SK-N-SH (cell line): ENCODE measurements at regions not wholly inside any gene's neighbourhood (a gene's known extent, or its start where the extent isn't known, plus 50 kb on each side); places are given as distances from the start of the nearest gene placed in this dataset.

Experiments
- CTCF ChIA-PET: fragments of 300-600, 350-600 bp; formaldehyde crosslinking; extraction: SDS; loops from one replicate; lab custom pipeline; 2021; lab: Yijun Ruan, JAX
- POLR2A ChIA-PET: fragments of 350-600 bp; sonication (Branson Sonifier 250); formaldehyde crosslinking; extraction: SDS; loops from one replicate; lab custom pipeline; 2020; ENCODE audit warnings: antibody characterized with exemption, inconsistent platforms; lab: Yijun Ruan, JAX
- DNase-seq: peaks from one replicate; pipeline ENCODE4 v3.0.0; 2012
- H2AFZ ChIP-seq: fragments of 200-600 bp; sonication (generic); 2 replicates; pipeline ENCODE4 v1.8.1; 2016; ENCODE audit warnings: antibody characterized with exemption, mild to moderate bottlenecking, low read depth
- H3F3A ChIP-seq: fragments of 200-600 bp; sonication (generic); replicated peaks from 2 replicates; pipeline ENCODE3; 2016; ENCODE audit warnings: antibody characterized with exemption, mild to moderate bottlenecking; ENCODE audit not compliant: insufficient read depth
- H3K27ac ChIP-seq, 2 experiments: fragments of 200-500 bp in 1 of 2; fragments of 200-600 bp in 1 of 2; sonication (Bioruptor generic) in 1 of 2; sonication (generic), shearing (Covaris generic) in 1 of 2; 2 replicates each; pipeline versions ENCODE4 v1.5.1 to v1.6.1; 2014 to 2016; ENCODE audit warnings: low read depth in 2 of 2, inconsistent platforms in 1 of 2, low read length in 1 of 2, mild to moderate bottlenecking in 1 of 2, mixed read lengths in 1 of 2
- H3K27me3 ChIP-seq: fragments of 200-600 bp; sonication (generic), shearing (Covaris generic); 2 replicates; pipeline ENCODE4 v1.6.1; 2016; ENCODE audit warnings: mixed run types; ENCODE audit not compliant: insufficient read depth
- H3K36me3 ChIP-seq, 2 experiments: fragments of 200-500 bp in 1 of 2; fragments of 200-600 bp in 1 of 2; sonication (Bioruptor generic) in 1 of 2; sonication (generic) in 1 of 2; replicated peaks in 1 of 2; 2 replicates each; pipeline versions ENCODE3 to v1.5.1; 2014 to 2016; ENCODE audit warnings: low read length in 1 of 2, mild to moderate bottlenecking in 1 of 2; ENCODE audit not compliant: insufficient read depth in 2 of 2, control insufficient read depth in 1 of 2
- H3K4me1 ChIP-seq, 2 experiments: fragments of 200-500 bp in 1 of 2; fragments of 200-600 bp in 1 of 2; sonication (Bioruptor generic) in 1 of 2; sonication (generic), shearing (Covaris generic) in 1 of 2; 2 replicates each; pipeline versions ENCODE4 v1.5.1 to v1.6.1; 2014 to 2016; ENCODE audit warnings: low read depth in 1 of 2, low read length in 1 of 2, mixed run types in 1 of 2; ENCODE audit not compliant: insufficient read depth in 2 of 2, control insufficient read depth in 1 of 2
- H3K4me2 ChIP-seq: fragments of 200-600 bp; sonication (generic), shearing (Covaris generic); 2 replicates; pipeline ENCODE4 v1.6.1; 2017; ENCODE audit warnings: mixed run types
- H3K4me3 ChIP-seq, 2 experiments: fragments of 200-500 bp in 1 of 2; fragments of 200-600 bp in 1 of 2; sonication (Bioruptor generic) in 1 of 2; sonication (generic), shearing (Covaris generic) in 1 of 2; 2 replicates each; pipeline versions ENCODE4 v1.5.1 to v1.8.1; 2014 to 2016; ENCODE audit warnings: low read depth in 2 of 2, inconsistent platforms in 1 of 2, low read length in 1 of 2, mild to moderate bottlenecking in 1 of 2, mixed read lengths in 1 of 2, moderate library complexity in 1 of 2
- H3K79me2 ChIP-seq: fragments of 200-600 bp; sonication (generic); 2 replicates; pipeline ENCODE4 v1.8.1; 2017; ENCODE audit warnings: mild to moderate bottlenecking; ENCODE audit not compliant: insufficient read depth
- H3K9ac ChIP-seq: fragments of 200-600 bp; sonication (generic); 2 replicates; pipeline ENCODE4 v1.6.1; 2017; ENCODE audit warnings: mixed run types
- H3K9me2 ChIP-seq: fragments of 200-600 bp; sonication (generic); 2 replicates; pipeline ENCODE4 v1.6.1; 2017; ENCODE audit warnings: mixed run types
- H3K9me3 ChIP-seq: fragments of 200-600 bp; sonication (generic); 2 replicates; pipeline ENCODE4 v1.6.1; 2017; ENCODE audit warnings: mixed run types, mild to moderate bottlenecking, moderate library complexity
- H4K20me1 ChIP-seq: fragments of 200-600 bp; sonication (generic); 2 replicates; pipeline ENCODE4 v1.6.1; 2017; ENCODE audit warnings: mild to moderate bottlenecking, mixed run types; ENCODE audit not compliant: insufficient read depth
- CHD2 ChIP-seq: fragments of 150-350 bp; IDR thresholded peaks from 2 replicates; pipeline ENCODE4 v1.6.1; 2018; ENCODE audit warnings: low read length; ENCODE audit not compliant: partially characterized antibody
- ELF1 ChIP-seq: IDR thresholded peaks from 2 replicates; pipeline ENCODE4 v1.4.0; 2012
- EZH2phosphoT487 ChIP-seq: fragments of 200-600 bp; sonication (generic); IDR thresholded peaks from 2 replicates; pipeline ENCODE4 v1.6.1; 2017; ENCODE audit warnings: low read depth, mixed run types, mild to moderate bottlenecking, antibody characterized with exemption, moderate library complexity, borderline replicate concordance
- FOXM1 ChIP-seq: IDR thresholded peaks from 2 replicates; pipeline ENCODE4 v1.4.0; 2012; ENCODE audit warnings: low read depth, mild to moderate bottlenecking
- GATA2 ChIP-seq: sonication (generic); formaldehyde crosslinking; IDR thresholded peaks from 2 replicates; pipeline ENCODE4 v1.5.0; 2020; ENCODE audit warnings: mild to moderate bottlenecking, missing genetic modification reagents
- NFIC ChIP-seq: IDR thresholded peaks from 2 replicates; pipeline ENCODE4 v1.4.0; 2012; ENCODE audit warnings: borderline replicate concordance
- POLR2AphosphoS5 ChIP-seq: IDR thresholded peaks from 2 replicates; pipeline ENCODE4 v1.6.1; 2012; ENCODE audit warnings: low read depth, low read length
- RFX5 ChIP-seq: IDR thresholded peaks from 2 replicates; pipeline ENCODE4 v1.6.1; 2012; ENCODE audit warnings: mild to moderate bottlenecking, improper control_type of control experiment, low read length
- RXRA ChIP-seq: IDR thresholded peaks from 2 replicates; pipeline ENCODE4 v1.4.0; 2012; ENCODE audit warnings: low read depth, mild to moderate bottlenecking, borderline replicate concordance
- SMC3 ChIP-seq: IDR thresholded peaks from 2 replicates; pipeline ENCODE4 v1.6.1; 2012; ENCODE audit warnings: low read depth, low read length, improper control_type of control experiment
- TAF1 ChIP-seq: IDR thresholded peaks from 2 replicates; pipeline ENCODE4 v1.6.1; 2012; ENCODE audit warnings: low read depth, mild to moderate bottlenecking, low read length, moderate library complexity, borderline replicate concordance
- TCF12 ChIP-seq: IDR thresholded peaks from 2 replicates; pipeline ENCODE4 v1.4.0; 2012
- TEAD4 ChIP-seq: IDR thresholded peaks from 2 replicates; pipeline ENCODE4 v1.4.0; 2012; ENCODE audit warnings: mild to moderate bottlenecking, borderline replicate concordance; ENCODE audit not compliant: insufficient read depth
- USF1 ChIP-seq: IDR thresholded peaks from 2 replicates; pipeline ENCODE4 v1.4.0; 2012; ENCODE audit warnings: low read depth, borderline replicate concordance
- USF2 ChIP-seq: fragments of 150-350 bp; IDR thresholded peaks from 2 replicates; pipeline ENCODE4 v1.6.1; 2017; ENCODE audit warnings: antibody characterized with exemption, low read length, low read depth, borderline replicate concordance
- YY1 ChIP-seq: IDR thresholded peaks from 2 replicates; pipeline ENCODE4 v1.4.0; 2012; ENCODE audit warnings: low read depth, mild to moderate bottlenecking
- WGBS: methylation state at CpG from one replicate; pipeline ENCODE4 v1.1.6; 2017; ENCODE audit warnings: low lambda C conversion rate; 5-methylcytosine and 5-hydroxymethylcytosine counted together
- TF ChIP-seq, protein P1 (sequence below): fragments of 200-600 bp; sonication (generic); IDR thresholded peaks from 2 replicates; pipeline ENCODE4 v1.6.1; 2017; ENCODE audit warnings: antibody characterized with exemption, mild to moderate bottlenecking, moderate library complexity
- TF ChIP-seq, protein P2 (sequence below): IDR thresholded peaks from 2 replicates; pipeline ENCODE4 v1.6.1; 2012; ENCODE audit warnings: mild to moderate bottlenecking, low read depth, low read length, moderate library complexity

GRCh38 chr1:91623020-91623419 is 122.4 kb downstream of the CDC7 start:
- no peak overlapping the region for H3K4me3 ChIP-seq
- H3K27me3 ChIP-seq = peaks cover 17% of the 10 kb centered on the region; the same call in 1 of the 2 replicates
- H3K4me2 ChIP-seq = no peak overlapping the region
- no peaks in the 10 kb centered on the region for H3K9me2 ChIP-seq
- ChIA-PET POLR2A (no interaction called here), CTCF (no interaction called here)
- H3K36me3 ChIP-seq = no peaks in the 10 kb centered on the region
- H3F3A ChIP-seq = no peaks in the 10 kb centered on the region
- WGBS = 0% methylated on average over 2 of the region's 2 CpGs
- DNase-seq = no peak
- no peaks in the 10 kb centered on the region for H3K4me1 ChIP-seq
- H2AFZ ChIP-seq = no peak overlapping the region
- H3K9me3 ChIP-seq = no peaks in the 10 kb centered on the region
- no peaks in the 10 kb centered on the region for H4K20me1 ChIP-seq
- TF ChIP-seq EZH2phosphoT487 (no peak), RFX5 (no peak), POLR2AphosphoS5 (no peak), ELF1 (no peak), USF2 (no peak), TEAD4 (no peak), USF1 (no peak), NFIC (no peak), YY1 (no peak), SMC3 (no peak), TCF12 (no peak), RXRA (no peak), GATA2 (CRISPR knock-in tag) (no peak), FOXM1 (no peak), TAF1 (no peak), CHD2 (no peak)
- TF ChIP-seq, protein P1, sequence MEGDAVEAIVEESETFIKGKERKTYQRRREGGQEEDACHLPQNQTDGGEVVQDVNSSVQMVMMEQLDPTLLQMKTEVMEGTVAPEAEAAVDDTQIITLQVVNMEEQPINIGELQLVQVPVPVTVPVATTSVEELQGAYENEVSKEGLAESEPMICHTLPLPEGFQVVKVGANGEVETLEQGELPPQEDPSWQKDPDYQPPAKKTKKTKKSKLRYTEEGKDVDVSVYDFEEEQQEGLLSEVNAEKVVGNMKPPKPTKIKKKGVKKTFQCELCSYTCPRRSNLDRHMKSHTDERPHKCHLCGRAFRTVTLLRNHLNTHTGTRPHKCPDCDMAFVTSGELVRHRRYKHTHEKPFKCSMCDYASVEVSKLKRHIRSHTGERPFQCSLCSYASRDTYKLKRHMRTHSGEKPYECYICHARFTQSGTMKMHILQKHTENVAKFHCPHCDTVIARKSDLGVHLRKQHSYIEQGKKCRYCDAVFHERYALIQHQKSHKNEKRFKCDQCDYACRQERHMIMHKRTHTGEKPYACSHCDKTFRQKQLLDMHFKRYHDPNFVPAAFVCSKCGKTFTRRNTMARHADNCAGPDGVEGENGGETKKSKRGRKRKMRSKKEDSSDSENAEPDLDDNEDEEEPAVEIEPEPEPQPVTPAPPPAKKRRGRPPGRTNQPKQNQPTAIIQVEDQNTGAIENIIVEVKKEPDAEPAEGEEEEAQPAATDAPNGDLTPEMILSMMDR = no peak
- TF ChIP-seq, protein P2, sequence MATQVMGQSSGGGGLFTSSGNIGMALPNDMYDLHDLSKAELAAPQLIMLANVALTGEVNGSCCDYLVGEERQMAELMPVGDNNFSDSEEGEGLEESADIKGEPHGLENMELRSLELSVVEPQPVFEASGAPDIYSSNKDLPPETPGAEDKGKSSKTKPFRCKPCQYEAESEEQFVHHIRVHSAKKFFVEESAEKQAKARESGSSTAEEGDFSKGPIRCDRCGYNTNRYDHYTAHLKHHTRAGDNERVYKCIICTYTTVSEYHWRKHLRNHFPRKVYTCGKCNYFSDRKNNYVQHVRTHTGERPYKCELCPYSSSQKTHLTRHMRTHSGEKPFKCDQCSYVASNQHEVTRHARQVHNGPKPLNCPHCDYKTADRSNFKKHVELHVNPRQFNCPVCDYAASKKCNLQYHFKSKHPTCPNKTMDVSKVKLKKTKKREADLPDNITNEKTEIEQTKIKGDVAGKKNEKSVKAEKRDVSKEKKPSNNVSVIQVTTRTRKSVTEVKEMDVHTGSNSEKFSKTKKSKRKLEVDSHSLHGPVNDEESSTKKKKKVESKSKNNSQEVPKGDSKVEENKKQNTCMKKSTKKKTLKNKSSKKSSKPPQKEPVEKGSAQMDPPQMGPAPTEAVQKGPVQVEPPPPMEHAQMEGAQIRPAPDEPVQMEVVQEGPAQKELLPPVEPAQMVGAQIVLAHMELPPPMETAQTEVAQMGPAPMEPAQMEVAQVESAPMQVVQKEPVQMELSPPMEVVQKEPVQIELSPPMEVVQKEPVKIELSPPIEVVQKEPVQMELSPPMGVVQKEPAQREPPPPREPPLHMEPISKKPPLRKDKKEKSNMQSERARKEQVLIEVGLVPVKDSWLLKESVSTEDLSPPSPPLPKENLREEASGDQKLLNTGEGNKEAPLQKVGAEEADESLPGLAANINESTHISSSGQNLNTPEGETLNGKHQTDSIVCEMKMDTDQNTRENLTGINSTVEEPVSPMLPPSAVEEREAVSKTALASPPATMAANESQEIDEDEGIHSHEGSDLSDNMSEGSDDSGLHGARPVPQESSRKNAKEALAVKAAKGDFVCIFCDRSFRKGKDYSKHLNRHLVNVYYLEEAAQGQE = no peak
- TF ChIP-seq, all 33 proteins: peak for 0
- Histone ChIP-seq H3K79me2 (no peaks in the 10 kb centered on the region), H3K27ac (no peak overlapping the region), H3K9ac (no peak overlapping the region)
